Vagina (tissue), 2 donors: ENCODE measurements at regions not wholly inside any gene's neighbourhood (a gene's known extent, or its start where the extent isn't known, plus 50 kb on each side); places are given as distances from the start of the nearest gene placed in this dataset.

Experiments
- POLR2A ChIP-seq, 2 donors: fragments of 450-650 bp; IDR thresholded peaks; one replicate each; pipeline ENCODE4 v1.6.1; 2017; ENCODE audit warnings: antibody characterized with exemption in 2 of 2, mild to moderate bottlenecking in 2 of 2, moderate library complexity in 2 of 2
- POLR2AphosphoS5 ChIP-seq, 2 donors: sonication (generic); formaldehyde crosslinking; IDR thresholded peaks; one replicate each; pipeline ENCODE4 v1.9.0; 2017; ENCODE audit warnings: antibody characterized with exemption in 2 of 2, mild to moderate bottlenecking in 2 of 2, low read depth in 1 of 2; ENCODE audit not compliant: insufficient read depth in 1 of 2
- TF ChIP-seq, protein P1 (sequence below), 3 experiments: fragments of 450-650 bp in 2 of 3; fragments of 200-600 bp in 1 of 3; sonication (generic) in 1 of 3; IDR thresholded peaks; one replicate each; pipeline ENCODE4 v1.5.1; 2017 to 2019; ENCODE audit warnings: antibody characterized with exemption in 3 of 3, mild to moderate bottlenecking in 2 of 3, moderate library complexity in 2 of 3

DNA sequence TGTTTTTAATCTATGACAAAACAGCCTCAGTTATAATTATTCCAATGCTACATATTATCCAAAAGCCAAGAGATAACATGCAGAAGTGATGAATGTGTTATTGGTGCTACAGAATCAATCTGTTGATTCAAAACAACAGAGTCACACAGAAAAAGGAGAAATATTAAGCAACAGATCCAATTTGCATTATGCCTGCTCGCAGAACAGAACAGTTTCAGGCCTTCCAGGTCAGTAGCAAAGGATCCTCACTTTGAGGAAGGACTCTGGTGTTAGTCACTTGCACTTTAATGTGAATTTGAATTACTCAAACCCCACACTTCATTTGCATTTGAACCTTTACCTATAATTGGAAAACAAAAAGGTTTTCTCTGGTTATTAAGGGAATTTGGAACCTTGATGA is 198.6 kb upstream of the NT5E start:
- TF ChIP-seq POLR2A (IDR thresholded peaks at IDR 0.05) (no peak), POLR2AphosphoS5 (IDR thresholded peaks at IDR 0.05; ENCODE audit: insufficient read depth in 1 of 2, low read depth in 1 of 2) (no peak)
- TF ChIP-seq, protein P1, sequence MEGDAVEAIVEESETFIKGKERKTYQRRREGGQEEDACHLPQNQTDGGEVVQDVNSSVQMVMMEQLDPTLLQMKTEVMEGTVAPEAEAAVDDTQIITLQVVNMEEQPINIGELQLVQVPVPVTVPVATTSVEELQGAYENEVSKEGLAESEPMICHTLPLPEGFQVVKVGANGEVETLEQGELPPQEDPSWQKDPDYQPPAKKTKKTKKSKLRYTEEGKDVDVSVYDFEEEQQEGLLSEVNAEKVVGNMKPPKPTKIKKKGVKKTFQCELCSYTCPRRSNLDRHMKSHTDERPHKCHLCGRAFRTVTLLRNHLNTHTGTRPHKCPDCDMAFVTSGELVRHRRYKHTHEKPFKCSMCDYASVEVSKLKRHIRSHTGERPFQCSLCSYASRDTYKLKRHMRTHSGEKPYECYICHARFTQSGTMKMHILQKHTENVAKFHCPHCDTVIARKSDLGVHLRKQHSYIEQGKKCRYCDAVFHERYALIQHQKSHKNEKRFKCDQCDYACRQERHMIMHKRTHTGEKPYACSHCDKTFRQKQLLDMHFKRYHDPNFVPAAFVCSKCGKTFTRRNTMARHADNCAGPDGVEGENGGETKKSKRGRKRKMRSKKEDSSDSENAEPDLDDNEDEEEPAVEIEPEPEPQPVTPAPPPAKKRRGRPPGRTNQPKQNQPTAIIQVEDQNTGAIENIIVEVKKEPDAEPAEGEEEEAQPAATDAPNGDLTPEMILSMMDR (IDR thresholded peaks at IDR 0.05), result no peak
